ENCODE measurements at regions not wholly inside any gene's neighbourhood (a gene's known extent, or its start where the extent isn't known, plus 50 kb on each side); places are given as distances from the start of the nearest gene placed in this dataset.

DNA sequence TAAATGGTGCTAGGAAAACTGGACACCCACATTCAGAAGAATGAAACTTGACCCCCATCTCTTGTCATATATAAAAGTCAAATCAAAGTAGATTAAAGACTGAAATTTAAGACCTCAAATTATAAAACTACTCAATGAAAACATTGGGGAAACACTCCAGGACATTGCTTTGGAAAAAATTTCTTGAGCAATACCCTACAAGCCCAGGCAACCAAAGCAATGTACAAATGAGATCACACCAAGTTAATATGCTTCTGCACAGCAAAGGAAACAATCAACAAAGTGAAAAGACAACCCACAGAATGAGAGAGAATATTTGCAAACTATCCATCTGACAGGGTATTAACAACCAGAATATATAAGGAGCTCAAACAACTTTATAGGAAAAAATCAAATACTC lies 407.9 kb upstream of the BTBD3 start:
- no peak for TF ChIP-seq POLR2AphosphoS5 (IDR thresholded peaks at IDR 0.05; ENCODE audit: low read depth, low read length)
- TF ChIP-seq, protein P1, sequence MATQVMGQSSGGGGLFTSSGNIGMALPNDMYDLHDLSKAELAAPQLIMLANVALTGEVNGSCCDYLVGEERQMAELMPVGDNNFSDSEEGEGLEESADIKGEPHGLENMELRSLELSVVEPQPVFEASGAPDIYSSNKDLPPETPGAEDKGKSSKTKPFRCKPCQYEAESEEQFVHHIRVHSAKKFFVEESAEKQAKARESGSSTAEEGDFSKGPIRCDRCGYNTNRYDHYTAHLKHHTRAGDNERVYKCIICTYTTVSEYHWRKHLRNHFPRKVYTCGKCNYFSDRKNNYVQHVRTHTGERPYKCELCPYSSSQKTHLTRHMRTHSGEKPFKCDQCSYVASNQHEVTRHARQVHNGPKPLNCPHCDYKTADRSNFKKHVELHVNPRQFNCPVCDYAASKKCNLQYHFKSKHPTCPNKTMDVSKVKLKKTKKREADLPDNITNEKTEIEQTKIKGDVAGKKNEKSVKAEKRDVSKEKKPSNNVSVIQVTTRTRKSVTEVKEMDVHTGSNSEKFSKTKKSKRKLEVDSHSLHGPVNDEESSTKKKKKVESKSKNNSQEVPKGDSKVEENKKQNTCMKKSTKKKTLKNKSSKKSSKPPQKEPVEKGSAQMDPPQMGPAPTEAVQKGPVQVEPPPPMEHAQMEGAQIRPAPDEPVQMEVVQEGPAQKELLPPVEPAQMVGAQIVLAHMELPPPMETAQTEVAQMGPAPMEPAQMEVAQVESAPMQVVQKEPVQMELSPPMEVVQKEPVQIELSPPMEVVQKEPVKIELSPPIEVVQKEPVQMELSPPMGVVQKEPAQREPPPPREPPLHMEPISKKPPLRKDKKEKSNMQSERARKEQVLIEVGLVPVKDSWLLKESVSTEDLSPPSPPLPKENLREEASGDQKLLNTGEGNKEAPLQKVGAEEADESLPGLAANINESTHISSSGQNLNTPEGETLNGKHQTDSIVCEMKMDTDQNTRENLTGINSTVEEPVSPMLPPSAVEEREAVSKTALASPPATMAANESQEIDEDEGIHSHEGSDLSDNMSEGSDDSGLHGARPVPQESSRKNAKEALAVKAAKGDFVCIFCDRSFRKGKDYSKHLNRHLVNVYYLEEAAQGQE (IDR thresholded peaks at IDR 0.05; ENCODE audit: insufficient read depth in 1 of 2, low read depth in 2 of 2, low read length in 2 of 2), result no peak
- no peak for TF ChIP-seq TAF1 (IDR thresholded peaks at IDR 0.05; ENCODE audit: borderline replicate concordance, insufficient read depth, low read length)
- no peak for TF ChIP-seq FOXP2 (optimal IDR thresholded peaks at IDR 0.05; ENCODE audit: borderline replicate concordance, extremely low read depth, extremely low read length, insufficient read depth)
- no peak for TF ChIP-seq SIN3A (IDR thresholded peaks at IDR 0.05; ENCODE audit: borderline replicate concordance, insufficient read depth, low read length)

DNA sequence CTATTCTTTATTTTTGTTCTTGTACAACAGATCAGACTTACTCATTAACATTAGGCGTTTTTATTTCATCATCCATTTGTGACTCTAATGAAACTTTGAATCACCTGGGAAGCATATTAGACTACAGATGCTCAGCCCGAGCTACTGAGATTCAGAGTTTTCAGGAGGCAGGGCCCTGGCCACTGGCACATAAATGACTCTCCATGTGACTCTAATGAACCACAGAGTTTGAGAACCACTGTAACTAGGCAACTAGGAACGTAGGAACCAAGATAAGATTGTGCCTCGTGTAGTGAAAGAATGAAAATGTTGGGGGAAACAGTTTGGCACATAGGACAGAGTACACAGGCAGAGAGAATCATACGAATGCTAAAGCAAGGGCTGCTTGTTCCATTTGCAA lies 405.9 kb upstream of the BTBD3 start:
- no peak for TF ChIP-seq POLR2AphosphoS5 (IDR thresholded peaks at IDR 0.05; ENCODE audit: low read depth, low read length)
- TF ChIP-seq TAF1 (IDR thresholded peaks at IDR 0.05; ENCODE audit: borderline replicate concordance, insufficient read depth, low read length), result no peak
- no peak for TF ChIP-seq FOXP2 (optimal IDR thresholded peaks at IDR 0.05; ENCODE audit: borderline replicate concordance, extremely low read depth, extremely low read length, insufficient read depth)
- no peak for TF ChIP-seq SIN3A (IDR thresholded peaks at IDR 0.05; ENCODE audit: borderline replicate concordance, insufficient read depth, low read length)
- TF ChIP-seq, protein P1 (IDR thresholded peaks at IDR 0.05; ENCODE audit: insufficient read depth in 1 of 2, low read depth in 2 of 2, low read length in 2 of 2), result no peak

DNA sequence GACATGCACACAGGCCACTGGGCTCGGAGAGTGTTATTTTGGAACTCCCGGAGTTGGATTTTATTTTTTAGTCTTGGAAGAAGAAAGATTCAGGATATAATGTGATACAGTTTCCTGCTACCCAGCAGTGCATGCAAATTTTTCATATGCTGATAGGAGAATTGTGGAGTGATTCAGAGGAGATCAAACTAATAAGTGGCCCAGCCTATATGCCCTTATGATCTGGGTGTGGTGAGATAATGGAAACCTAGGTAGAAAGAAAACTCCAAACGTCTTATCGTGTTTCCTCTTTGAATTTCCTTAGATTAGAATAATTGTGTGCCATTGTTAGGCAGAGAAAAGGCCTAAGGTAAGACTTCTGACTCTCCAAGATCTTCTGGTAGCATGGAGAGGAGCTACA lies 401.2 kb upstream of the BTBD3 start:
- TF ChIP-seq TAF1 (IDR thresholded peaks at IDR 0.05; ENCODE audit: borderline replicate concordance, insufficient read depth, low read length) (no peak), SIN3A (IDR thresholded peaks at IDR 0.05; ENCODE audit: borderline replicate concordance, insufficient read depth, low read length) (no peak), FOXP2 (optimal IDR thresholded peaks at IDR 0.05; ENCODE audit: borderline replicate concordance, extremely low read depth, extremely low read length, insufficient read depth) (no peak), POLR2AphosphoS5 (IDR thresholded peaks at IDR 0.05; ENCODE audit: low read depth, low read length) (no peak)
- TF ChIP-seq, protein P1 (IDR thresholded peaks at IDR 0.05; ENCODE audit: insufficient read depth in 1 of 2, low read depth in 2 of 2, low read length in 2 of 2), result no peak

DNA sequence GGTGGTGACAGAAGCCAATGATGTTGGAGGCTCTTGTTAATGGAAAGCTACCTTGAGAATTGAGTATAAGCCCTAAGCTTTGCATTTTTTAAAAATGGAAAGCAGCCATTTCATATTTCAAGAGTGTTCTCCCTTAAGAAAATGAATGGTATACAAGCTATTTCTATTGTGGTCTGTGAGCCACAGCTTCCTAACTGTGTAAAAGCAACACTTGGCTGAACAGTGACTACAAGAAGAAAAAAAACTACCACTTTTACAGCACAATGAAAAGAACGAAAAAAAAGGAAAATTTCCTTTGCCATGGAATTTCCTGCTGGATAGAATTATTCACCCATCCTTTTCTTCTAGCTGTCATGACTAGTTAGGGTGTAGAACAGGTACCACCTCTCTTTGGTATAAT lies 397.1 kb upstream of the BTBD3 start:
- no peak for TF ChIP-seq TAF1 (IDR thresholded peaks at IDR 0.05; ENCODE audit: borderline replicate concordance, insufficient read depth, low read length)

DNA sequence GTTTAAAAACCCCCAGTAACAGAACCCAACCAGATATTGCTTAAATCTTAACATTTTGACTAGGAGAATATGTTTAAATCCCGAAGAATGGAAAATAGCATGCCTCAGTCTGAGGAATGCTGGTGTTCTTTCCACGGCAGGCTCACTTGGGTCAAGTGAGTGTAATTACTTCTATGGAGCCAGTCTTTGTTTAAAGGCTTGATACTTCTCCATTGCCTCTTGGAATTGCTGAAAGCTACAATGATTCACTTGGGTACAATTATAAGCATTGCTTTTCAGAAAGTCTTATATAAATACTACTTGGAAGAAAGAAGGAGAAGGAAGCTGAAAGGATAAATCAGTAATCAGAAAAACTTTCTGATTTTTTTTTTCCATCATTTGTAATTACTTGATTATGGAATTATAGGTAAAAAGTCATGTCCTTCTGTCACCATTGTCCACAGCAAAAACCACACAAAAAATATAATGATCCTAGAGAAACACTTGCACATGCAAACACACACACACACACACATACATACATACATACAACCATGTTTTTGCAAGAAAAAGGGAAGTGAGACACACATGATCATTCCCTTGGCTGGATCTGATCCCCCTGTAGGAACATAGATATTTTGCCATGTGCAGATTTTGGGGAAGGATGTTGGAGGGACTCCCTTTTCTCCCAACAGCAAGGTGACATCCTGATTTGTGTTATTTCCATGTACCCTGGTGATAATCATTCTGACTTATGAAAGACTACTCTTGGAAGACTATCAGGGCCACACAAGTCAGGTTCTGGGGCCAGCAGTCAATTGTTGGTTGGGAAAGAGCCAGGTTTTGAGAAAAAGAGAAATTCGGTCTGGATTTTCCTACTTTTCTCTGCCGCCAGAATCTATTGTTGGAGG lies 396.0 kb upstream of the BTBD3 start:
- TF ChIP-seq, protein P1 (IDR thresholded peaks at IDR 0.05; ENCODE audit: insufficient read depth in 1 of 2, low read depth in 2 of 2, low read length in 2 of 2), result no peak
